A673 (cell line): ENCODE measurements at regions not wholly inside any gene's neighbourhood (a gene's known extent, or its start where the extent isn't known, plus 50 kb on each side); places are given as distances from the start of the nearest gene placed in this dataset.

Experiments used
- BruUV-seq: library from RNA; stranded (reverse); fragments of 400-500 nt; replicated peaks from 2 replicates; lab custom pipeline; 2021; lab: Mats Ljungman, UMichigan
- CTCF ChIA-PET: fragments of 300-600 bp; sonication (Branson Sonifier 250); formaldehyde crosslinking; loops from one replicate; lab custom pipeline; 2022; ENCODE audit warnings: antibody characterized with exemption; lab: Charles Lee
- POLR2A ChIA-PET: fragments of 300-600 bp; sonication (Branson Sonifier 250); formaldehyde crosslinking; loops from one replicate; lab custom pipeline; 2022; ENCODE audit warnings: antibody characterized with exemption; ENCODE audit not compliant: low non-redundant PET; lab: Charles Lee
- DNase-seq: peaks from one replicate; pipeline ENCODE4 v3.0.0-alpha.2; 2015; ENCODE audit warnings: low spot score
- H3K27ac ChIP-seq: fragments of 200-600 bp; sonication (generic); 2 replicates; pipeline ENCODE4 v1.5.1; 2016; ENCODE audit warnings: mixed run types, low read depth, mild to moderate bottlenecking, mixed read lengths, antibody characterized with exemption, low read length; ENCODE audit not compliant: poor library complexity, severe bottlenecking
- H3K27me3 ChIP-seq: fragments of 200-600 bp; sonication (generic); replicated peaks from 2 replicates; pipeline ENCODE4 v1.6.1; 2017; ENCODE audit warnings: mixed run types, low read depth, mild to moderate bottlenecking, mixed read lengths, antibody characterized with exemption, low read length; ENCODE audit not compliant: insufficient read depth, poor library complexity
- H3K36me3 ChIP-seq: fragments of 200-600 bp; sonication (generic); 2 replicates; pipeline ENCODE4 v1.6.1; 2016; ENCODE audit warnings: mixed run types, mild to moderate bottlenecking, mixed read lengths, antibody characterized with exemption, low read length; ENCODE audit not compliant: insufficient read depth, poor library complexity, severe bottlenecking
- H3K4me1 ChIP-seq: fragments of 200-600 bp; sonication (generic); 2 replicates; pipeline ENCODE4 v1.6.1; 2017; ENCODE audit warnings: mixed run types, mild to moderate bottlenecking, mixed read lengths, antibody characterized with exemption, low read length; ENCODE audit not compliant: insufficient read depth, poor library complexity, severe bottlenecking
- H3K4me3 ChIP-seq: fragments of 200-600 bp; sonication (generic); 2 replicates; pipeline ENCODE4 v1.5.1; 2016; ENCODE audit warnings: low read depth, mixed run types, mild to moderate bottlenecking, mixed read lengths, low read length; ENCODE audit not compliant: poor library complexity, severe bottlenecking
- H3K9me3 ChIP-seq: fragments of 200-600 bp; sonication (generic); 2 replicates; pipeline ENCODE4 v1.6.1; 2016; ENCODE audit warnings: mixed run types, low read depth, mild to moderate bottlenecking, mixed read lengths, antibody characterized with exemption, low read length; ENCODE audit not compliant: poor library complexity, severe bottlenecking
- CTCF ChIP-seq: fragments of 300-800, 200-600 bp; sonication (generic); conservative IDR thresholded peaks from 2 replicates; pipeline ENCODE4 v1.5.1; 2017; ENCODE audit warnings: low read depth, mild to moderate bottlenecking, antibody characterized with exemption, low read length, moderate library complexity, mixed read lengths
- EZH2 ChIP-seq: fragments of 200-600 bp; sonication (generic); IDR thresholded peaks from 2 replicates; pipeline ENCODE4 v1.6.1; 2017; ENCODE audit warnings: borderline replicate concordance, low read depth, mild to moderate bottlenecking, mixed read lengths, antibody characterized with exemption, low read length; ENCODE audit not compliant: poor library complexity, severe bottlenecking
- intact Hi-C: fragments of 100-400 bp; cut with micrococcal nuclease; formaldehyde crosslinking; loops from one replicate; pipeline ENCODE4 v1.10.0; 2022; ENCODE audit not compliant: unreplicated experiment

GRCh38 chr3:81261996-81262395 lies 499.4 kb downstream of the GBE1 start:
- Histone ChIP-seq H3K4me3 (no peak overlapping the region), H3K36me3 (no peaks in the 10 kb centered on the region), H3K27ac (no peak overlapping the region), H3K27me3 (no peaks in the 10 kb centered on the region), H3K4me1 (no peaks in the 10 kb centered on the region), H3K9me3 (no peaks in the 10 kb centered on the region)
- intact Hi-C loops = no loop called here
- POLR2A ChIA-PET = no interaction called here
- TF ChIP-seq CTCF (no peak), EZH2 (no peak)
- DNase-seq = no peak
- CTCF ChIA-PET = no interaction called here
- BruUV-seq = no TSS peak

- ChIA-PET CTCF (no interaction called here), POLR2A (no interaction called here)
- H3K27me3 ChIP-seq = no peaks in the 10 kb centered on the region
- intact Hi-C loops = no loop called here
- no peak for DNase-seq
- H3K27ac ChIP-seq = no peak overlapping the region
- H3K4me1 ChIP-seq = no peaks in the 10 kb centered on the region
- no TSS peak for BruUV-seq
- H3K4me3 ChIP-seq = no peak overlapping the region
- no peak for TF ChIP-seq EZH2
- TF ChIP-seq CTCF = no peak
- H3K9me3 ChIP-seq = no peaks in the 10 kb centered on the region
- no peaks in the 10 kb centered on the region for H3K36me3 ChIP-seq
Measured at GRCh38 chr3:81255463-81255862, 506.0 kb downstream of the GBE1 start.

- ChIA-PET CTCF (no interaction called here), POLR2A (no interaction called here)
- Histone ChIP-seq H3K9me3 (no peaks in the 10 kb centered on the region), H3K4me1 (no peaks in the 10 kb centered on the region), H3K27me3 (no peaks in the 10 kb centered on the region), H3K36me3 (no peaks in the 10 kb centered on the region), H3K4me3 (no peak overlapping the region), H3K27ac (no peak overlapping the region)
- TF ChIP-seq CTCF (no peak), EZH2 (no peak)
- no peak for DNase-seq
- intact Hi-C loops = no loop called here
- no TSS peak for BruUV-seq
Measured at GRCh38 chr3:81251096-81251495, 510.3 kb downstream of the GBE1 start.
